Right renal cortex interstitium (tissue), 3 donors: ENCODE measurements at regions not wholly inside any gene's neighbourhood (a gene's known extent, or its start where the extent isn't known, plus 50 kb on each side); places are given as distances from the start of the nearest gene placed in this dataset.

Source experiments
- DNase-seq, 3 donors: peaks; one replicate each; pipeline ENCODE4 v3.0.0-alpha.2; 2013; ENCODE audit warnings: low read depth in 3 of 3, low spot score in 2 of 3

DNA sequence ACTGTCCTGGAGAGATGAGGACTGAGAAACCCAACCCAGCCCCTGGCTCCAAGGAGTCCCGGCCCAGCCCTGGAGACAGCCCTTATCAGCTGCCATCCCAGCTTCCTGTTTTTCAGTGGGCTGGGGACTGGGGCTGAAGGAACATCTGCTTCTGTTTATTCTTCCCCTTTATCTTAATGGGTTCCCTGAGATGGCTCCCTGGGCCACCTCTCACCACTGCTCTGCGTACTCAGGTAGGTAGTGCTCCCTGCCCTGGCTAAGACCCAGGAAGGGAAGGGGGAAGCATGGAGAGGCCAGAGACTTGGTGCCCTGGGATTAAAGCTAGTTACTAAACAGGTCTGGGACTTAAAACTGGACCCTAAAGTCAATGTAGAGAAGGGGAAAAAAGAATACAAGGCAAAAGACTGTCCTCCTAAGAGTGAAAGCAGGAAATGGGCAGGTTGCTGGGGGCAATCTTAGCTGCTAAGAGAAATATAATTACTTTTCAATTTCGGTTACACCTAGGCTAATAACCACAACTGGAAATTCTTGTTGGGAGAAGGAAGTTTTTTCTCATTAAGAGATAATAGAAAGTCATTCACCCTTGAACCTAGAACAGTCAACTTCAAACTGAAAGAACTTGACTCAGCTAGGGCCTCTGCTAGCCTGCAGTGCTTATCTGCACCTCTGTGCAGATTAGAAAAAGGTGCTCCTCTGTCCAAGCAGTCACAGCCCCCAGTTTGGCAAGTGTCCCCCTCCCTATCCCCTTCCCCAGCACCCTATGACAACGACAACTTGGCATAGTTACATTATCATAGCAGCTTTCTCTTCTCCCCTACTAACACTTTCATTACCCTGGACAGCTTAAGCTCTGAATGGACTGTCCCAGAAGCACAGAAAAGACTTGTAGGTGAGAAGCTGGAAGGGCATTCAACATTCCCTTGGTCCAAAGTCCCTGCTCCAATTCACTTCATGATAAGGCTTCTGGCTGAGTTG lies 65.6 kb upstream of the KDM7A start:
- DNase-seq: no peak

DNA sequence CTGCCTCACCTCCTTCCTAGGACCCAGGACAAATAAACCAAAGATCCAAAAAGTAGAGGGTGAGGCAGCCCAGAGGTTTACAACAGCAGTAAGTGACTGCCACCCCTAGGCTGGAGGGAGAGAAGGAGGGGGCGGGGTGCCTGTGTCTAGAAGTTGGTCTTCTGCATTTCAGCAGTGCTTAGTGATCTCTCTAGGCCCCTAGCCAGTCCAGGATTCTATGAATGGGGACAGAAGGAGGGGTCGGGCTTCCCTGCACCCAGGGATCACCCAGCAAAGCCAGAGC lies 62.8 kb upstream of the KDM7A start:
- no peak for DNase-seq

DNA sequence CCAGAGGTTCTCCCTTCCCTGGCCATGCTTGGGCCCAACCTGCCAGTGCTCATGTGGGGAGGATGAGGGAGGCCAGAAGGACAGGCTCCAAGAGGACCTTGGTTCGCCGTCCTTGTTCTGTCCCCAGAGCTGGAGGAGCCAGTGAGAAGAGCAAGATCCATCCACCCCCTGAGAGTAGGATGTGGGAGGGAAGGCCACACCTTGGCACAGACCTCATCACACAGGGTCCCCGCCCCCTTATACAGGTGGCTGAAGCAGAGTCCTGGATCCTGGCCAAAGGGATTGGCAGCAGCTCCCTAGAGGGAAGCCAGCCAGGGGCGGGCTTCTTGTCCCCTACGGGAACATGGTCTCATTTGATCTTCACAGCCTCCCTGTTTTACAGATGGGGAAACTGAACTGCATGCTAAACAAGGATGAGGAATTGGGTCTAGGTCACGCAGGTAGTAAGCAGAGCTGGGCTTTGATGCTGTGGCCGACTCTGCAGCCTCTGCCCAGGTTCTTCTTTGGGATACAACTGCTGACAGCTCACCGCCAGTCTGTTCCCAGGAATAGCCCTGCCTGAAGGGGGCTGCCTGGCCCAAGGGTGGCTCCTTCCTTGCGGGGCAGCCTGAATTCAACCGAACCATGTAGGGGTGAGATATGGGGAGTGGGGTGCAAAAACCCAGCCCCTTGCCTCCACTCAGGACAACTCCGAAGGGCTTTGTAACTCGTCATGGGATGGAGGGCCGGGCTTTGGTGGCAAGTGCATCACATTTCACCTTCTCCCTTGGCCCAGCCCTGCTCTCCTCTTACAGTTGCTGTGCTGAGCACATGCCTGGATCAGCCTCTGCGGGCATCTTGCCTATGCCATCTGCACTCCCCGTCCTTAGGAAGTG lies 62.2 kb upstream of the KDM7A start:
- no peak for DNase-seq

DNA sequence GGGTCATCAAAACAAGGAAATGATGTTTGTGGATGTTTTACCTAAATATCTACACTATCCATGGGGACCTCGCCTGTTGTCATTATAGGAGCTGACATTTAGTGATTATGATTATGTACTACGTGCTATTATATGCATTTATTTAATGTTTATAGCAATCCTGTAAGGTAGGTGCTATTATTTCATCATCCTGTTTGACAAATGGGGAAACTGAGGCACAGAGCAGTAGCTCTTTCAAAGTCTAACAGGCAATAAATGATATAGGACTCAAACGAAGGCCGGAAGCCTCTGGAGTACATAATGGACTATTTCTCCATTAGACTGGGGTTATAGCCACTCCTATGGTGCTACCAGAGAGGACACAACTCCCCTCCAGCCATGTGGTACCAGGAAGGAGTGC lies 60.6 kb upstream of the KDM7A start:
- no peak for DNase-seq

DNA sequence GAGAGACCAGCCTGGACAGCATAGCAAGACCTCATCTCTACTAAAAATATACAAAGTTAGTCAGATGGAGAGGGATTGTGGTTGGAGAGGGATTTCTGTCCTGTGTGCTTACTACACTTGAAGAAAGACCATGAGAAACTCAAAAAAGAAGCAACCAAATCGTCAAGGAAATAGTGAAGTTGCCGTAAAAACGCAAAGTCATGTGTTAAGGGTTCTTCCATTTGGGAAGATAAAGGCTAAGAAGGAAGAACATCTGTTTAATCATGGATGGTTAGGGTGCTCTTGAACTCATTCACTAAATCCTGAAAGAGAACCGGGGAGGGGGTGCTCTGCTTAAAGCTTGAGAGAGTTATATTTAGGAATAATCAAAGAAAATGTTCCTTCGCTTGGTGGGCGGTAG lies 59.8 kb upstream of the KDM7A start:
- no peak for DNase-seq

DNA sequence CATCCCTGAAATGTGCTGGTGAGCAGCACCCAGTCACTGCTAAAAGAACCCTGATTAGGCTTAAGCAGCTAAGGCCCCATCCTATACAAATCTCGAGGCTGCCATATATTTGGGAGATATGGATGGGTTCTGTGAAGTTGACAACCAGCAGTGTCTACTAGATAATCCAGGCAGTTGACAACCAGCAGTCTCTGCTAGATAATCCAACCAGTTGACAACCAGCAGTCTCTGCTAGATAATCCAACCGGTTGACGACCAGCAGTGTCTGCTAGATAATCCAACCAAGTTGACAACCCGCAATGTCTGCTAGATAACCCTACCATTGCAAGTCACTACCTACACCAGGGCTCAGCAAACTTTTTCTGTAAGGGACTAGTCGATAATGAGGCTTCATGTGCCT lies 58.3 kb upstream of the KDM7A start:
- no peak for DNase-seq

DNA sequence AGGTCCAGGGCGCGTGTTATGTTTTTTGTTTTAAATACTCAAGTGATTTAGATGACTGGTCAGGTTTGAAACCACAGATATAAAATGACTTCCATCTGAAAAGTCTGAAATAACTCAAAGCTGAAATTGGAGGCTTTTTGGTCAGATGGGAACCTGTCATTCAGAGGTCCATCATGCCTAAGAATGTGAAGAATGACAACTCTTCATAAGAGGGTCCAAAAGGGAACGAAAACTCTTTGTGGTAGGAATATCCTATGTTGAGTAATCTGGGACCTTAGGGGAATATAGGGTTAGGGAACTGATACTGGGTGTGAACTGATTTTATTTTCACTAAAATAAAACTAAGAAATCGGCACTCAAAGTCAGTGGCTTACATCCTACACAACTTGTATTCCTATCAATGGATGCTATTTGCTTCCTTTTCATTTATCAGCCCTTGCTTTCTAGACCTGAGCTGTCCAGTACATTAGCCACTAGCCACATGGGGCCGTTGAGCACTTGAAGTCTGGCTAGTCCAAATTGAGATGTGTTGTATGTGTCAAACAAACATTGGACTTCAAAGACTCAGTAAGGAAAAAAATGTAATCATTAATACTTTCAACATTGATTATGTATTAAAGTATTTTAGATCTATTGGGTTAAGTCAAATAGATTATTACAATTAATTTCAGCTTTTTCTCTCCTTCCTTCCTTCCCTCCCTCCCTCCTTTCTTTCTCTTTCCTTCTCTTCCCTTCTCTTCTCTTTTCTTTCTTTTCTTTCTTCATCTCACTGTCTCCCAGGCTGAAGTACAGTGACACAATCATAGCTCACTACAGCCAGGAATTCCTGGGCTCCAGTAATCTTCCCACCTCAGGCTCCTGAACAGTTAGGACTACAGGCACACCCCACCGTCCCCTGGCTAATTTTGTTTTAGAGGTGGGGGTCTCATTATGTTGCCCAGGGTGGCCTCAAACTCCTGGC lies 56.5 kb upstream of the KDM7A start:
- DNase-seq: no peak

DNA sequence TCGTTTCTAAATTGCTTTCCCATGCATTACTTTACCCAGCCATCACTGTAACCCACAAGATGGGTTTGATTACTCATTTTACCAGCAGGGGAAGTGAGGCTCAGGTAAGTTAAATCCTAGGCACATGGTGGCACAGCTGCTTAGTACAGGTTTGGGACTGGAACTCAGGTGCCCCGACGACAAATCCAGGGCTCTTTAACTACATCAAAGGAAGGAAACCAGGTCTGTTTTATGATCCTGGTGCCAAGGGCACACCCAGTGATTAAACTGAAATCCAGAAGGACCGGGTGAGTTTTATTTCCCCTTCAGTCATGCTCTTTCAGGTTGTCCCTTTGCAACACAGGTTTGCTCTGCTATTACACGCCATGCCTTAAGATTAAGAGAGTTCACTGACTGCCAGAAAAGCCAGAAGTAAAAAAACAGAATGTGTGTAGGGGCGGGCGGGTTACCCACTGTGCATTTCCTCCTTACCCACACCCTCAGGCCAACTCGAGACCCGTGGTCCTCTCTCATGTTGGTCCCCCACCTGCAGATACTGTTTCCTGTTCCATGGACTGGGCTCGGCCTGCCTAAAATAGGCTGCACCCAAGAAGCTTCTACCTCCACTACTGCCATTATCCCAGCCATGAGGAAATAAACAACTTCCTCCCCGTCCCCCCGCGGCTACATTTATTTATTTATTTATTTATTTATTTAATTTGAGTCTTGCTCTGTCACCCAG lies 55.1 kb upstream of the KDM7A start:
- DNase-seq: no peak

DNA sequence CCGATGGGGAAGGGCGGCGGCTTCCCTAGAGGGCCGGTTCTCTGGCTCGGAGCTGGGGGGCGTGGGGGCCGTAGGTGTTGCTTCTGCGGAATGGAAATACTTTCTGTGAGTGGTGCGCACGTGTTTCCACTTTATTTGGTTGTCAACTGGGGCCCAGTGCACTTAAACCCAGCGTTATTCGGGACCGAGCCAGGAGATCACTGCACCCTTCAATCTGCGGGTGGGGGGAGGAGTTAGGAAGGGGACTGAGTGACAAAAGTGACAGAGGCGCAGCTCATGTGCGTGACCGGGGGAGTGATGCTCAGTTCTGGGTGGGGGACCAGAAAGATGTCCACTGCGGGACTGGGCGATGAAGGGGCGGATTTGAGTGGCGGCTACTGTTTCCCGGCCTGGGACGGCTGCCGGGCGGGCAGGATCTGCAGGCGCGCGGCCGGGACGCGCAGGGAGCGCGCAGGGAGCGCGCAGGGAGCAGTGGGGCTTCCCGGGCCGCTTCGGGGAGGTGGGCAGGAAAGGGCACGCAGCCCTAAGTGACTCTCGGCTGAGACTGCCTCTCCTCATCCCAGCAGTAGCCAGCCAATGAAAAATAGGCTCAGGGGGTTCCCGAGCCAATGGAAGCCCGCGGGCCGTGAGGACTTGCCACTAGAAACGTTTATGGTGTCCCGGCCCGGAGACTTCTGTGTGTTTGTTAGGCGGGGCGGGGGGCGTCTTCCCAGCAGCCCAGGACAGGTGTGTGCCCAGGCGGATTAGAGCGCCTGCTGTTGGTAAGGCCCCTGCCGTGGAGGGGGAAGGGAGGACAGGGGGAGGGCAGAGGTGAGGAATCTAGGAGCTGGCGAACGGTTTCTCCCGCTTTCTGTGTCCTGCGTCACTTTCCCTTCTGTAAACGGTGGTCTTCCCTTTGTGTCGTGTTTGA lies 54.3 kb upstream of the KDM7A start:
- DNase-seq: no peak

DNA sequence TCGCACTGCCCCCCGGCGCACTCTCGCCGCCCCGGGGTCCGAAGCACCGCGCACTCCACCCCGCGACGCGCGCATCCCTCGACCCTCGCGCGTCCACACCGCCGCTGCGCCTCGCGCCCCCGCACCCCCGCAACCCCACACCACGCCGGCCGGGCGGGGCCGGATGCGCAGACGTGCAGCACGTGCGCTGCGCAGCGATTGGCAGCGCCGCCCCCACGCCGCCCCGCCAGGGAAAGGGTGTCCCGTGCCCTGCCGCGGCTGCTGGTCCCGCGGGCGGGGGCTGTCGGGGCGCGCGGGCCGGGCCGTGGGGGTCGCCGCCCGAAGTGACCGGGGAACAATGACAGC lies 53.7 kb upstream of the KDM7A start:
- DNase-seq: no peak

DNA sequence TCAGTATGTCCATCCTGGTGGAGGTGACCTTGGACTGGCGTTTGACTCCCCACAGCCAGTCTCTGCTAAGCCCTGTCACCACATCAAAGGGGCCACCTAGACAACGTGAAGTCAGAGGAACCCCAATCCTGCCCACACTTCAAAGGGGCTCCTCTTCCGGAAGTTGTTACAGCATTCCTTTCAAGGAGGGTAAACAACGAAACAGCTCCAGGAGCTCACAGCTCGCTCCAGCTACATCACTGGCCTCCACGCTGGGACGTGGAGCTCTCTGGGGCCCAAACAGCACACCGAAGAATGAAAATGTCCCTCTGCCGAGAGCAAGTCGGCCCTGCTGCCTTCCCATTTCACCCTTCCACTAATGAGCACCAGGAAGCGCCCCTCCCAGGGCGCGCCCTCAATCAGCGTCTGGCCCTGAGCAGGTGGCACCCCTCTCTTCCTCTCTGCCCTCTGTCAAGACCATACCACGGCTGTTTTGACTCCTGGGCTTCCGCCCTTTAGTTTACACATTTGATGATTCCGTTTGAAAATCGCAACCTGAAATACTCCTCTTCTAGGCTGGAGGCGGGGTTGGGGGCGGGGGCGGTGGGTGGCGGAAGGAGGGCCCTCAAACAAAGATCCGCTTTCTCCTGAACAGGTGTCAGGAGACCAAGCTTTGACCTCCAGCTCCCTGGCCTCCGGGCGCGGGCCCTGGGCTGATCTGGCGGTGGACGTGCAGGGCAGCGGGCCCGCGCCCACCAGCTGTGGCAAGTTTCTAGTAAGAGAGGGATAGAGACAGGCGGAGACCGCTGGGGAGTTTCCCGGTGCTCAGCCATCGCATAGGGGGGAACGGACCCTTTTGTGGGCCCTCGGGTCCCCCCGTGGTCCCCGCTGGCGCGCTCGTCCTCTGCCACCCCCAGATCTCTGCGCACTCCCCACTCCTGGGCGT lies 53.1 kb upstream of the KDM7A start:
- DNase-seq: no peak

DNA sequence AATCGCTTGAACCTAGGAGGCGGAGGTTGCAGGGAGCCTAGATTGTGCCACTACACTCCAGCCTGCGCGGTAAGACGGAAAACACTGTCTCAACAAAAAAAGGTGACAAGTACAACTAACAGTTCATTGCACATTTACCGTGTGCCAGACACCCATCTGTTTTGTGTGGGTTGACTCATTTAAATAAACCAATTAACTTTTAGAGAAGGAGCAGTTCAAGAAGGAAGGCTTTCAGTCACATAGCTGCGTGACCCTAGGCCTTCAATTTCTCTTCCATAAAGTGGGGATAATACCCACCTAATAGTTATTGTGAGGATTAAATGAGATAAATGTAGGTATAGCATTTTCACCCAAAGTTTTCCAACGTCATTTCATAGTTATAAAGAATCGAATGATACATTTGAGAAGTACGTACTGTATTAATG lies 52.3 kb upstream of the KDM7A start:
- no peak for DNase-seq
